Lower leg skin (tissue), 4 donors: ENCODE measurements at regions not wholly inside any gene's neighbourhood (a gene's known extent, or its start where the extent isn't known, plus 50 kb on each side); places are given as distances from the start of the nearest gene placed in this dataset.
"Not testable (repeated sequence)": the region's sequence is repeated elsewhere in the genome, so short reads cannot be mapped to it uniquely, and the experiment has no call there.

Source experiments
- DNase-seq, 2 donors: peaks; one replicate each; pipeline ENCODE4 v3.0.0-alpha.2; 2019; ENCODE audit warnings: low spot score in 2 of 2
- H3K4me3 ChIP-seq: fragments of 200-600 bp; sonication (generic); 2 replicates; pipeline ENCODE4 v1.5.1; 2017; ENCODE audit warnings: mild to moderate bottlenecking, low read depth; ENCODE audit not compliant: poor library complexity, severe bottlenecking
- POLR2A ChIP-seq, 2 donors: fragments of 450-650 bp; IDR thresholded peaks; one replicate each; pipeline ENCODE4 v1.6.1; 2016 to 2017; ENCODE audit warnings: antibody characterized with exemption in 2 of 2, mild to moderate bottlenecking in 1 of 2, moderate library complexity in 1 of 2
- WGBS, 2 donors: methylation state at CpG; one replicate each; pipeline ENCODE4 v1.1.5; 2018; 5-methylcytosine and 5-hydroxymethylcytosine counted together
- intact Hi-C: fragments of 100-400 bp; cut with DNase I; formaldehyde crosslinking; loops from one replicate; pipeline ENCODE4 v1.15.0; 2023; ENCODE audit warnings: low total_unique reads
- TF ChIP-seq, protein P1 (sequence below), 3 donors: fragments of 450-650 bp; IDR thresholded peaks; one replicate each; pipeline ENCODE4 v1.5.1; 2016; ENCODE audit warnings: antibody characterized with exemption in 3 of 3, mild to moderate bottlenecking in 3 of 3, moderate library complexity in 2 of 3

DNA sequence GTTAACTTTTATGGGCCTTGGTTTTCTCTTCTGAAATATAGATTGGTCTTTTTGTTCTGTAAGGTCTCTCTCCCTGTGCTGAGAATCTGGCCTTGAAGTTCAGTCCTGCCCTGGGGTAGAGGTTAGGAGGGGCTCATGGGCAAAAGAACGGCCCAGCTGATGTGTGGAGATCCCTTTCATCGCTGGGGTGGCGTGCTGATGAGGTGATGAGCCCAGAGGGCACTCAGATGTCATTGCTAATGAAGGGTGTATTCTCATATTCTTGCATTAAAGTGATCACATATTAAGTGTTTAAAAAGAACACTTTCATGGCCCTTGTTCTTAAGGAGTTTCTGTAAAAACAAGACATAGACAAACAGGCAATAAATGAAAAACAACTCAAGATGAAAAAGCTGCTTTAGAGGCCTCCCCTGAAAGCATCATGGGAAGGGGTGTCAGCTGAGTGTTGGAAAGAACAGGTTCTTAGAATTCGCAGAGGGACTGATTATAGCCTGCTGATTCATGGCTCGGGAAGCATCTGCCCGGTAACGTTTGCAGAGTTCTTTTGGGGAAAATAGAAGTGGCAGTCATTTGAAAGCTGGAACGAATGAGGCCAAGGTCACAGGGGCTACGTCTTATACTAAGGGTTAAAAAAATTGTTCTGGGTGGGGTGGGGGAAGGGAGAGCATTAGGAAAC is 72.5 kb upstream of the GPR158 start:
- intact Hi-C loops, result no loop called here
- TF ChIP-seq, protein P1, sequence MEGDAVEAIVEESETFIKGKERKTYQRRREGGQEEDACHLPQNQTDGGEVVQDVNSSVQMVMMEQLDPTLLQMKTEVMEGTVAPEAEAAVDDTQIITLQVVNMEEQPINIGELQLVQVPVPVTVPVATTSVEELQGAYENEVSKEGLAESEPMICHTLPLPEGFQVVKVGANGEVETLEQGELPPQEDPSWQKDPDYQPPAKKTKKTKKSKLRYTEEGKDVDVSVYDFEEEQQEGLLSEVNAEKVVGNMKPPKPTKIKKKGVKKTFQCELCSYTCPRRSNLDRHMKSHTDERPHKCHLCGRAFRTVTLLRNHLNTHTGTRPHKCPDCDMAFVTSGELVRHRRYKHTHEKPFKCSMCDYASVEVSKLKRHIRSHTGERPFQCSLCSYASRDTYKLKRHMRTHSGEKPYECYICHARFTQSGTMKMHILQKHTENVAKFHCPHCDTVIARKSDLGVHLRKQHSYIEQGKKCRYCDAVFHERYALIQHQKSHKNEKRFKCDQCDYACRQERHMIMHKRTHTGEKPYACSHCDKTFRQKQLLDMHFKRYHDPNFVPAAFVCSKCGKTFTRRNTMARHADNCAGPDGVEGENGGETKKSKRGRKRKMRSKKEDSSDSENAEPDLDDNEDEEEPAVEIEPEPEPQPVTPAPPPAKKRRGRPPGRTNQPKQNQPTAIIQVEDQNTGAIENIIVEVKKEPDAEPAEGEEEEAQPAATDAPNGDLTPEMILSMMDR (IDR thresholded peaks at IDR 0.05), result no peak
- TF ChIP-seq POLR2A (IDR thresholded peaks at IDR 0.05), result no peak
- no peak overlapping the region for H3K4me3 ChIP-seq
- WGBS, 2 donors, result 56 to 65% methylated on average over 9 of the region's 9 CpGs
- no peak for DNase-seq

GRCh38 chr10:25103703-25104102 is 71.1 kb upstream of the GPR158 start:
- DNase-seq, result no peak
- TF ChIP-seq, protein P1 (IDR thresholded peaks at IDR 0.05), result no peak
- no peak for TF ChIP-seq POLR2A (IDR thresholded peaks at IDR 0.05)
- no peak overlapping the region for H3K4me3 ChIP-seq
- WGBS, 2 donors, result 96 to 97% methylated on average over 6 of the region's 6 CpGs
- intact Hi-C loops, result no loop called here

- 63 to 71% methylated on average over 5 of the region's 5 CpGs for WGBS, 2 donors
Observed at GRCh38 chr10:25104441-25104840, 70.4 kb upstream of the GPR158 start.

DNA sequence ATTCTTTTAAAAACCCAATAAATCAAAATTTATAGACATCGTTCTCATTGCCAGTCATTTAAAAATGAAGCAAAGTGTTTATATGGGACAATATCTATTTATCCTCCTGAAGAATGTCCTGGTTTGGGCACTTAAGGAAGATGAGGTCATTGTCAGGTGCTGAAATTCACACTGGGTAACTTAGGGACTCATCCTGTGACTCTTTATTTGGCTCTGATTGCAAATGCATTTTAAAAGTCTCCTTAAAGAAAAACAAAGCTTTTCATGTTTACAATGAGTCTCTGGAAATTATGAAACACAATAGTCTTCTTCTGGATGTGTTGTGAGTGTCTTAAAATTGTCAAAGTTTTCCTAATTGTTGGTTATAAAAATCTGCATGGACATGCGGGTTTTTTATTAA is 69.5 kb upstream of the GPR158 start:
- WGBS, 2 donors, result 68 to 70% methylated on average over 2 of the region's 2 CpGs
- no peak for DNase-seq
- H3K4me3 ChIP-seq, result no peak overlapping the region
- no peak for TF ChIP-seq POLR2A (IDR thresholded peaks at IDR 0.05)
- TF ChIP-seq, protein P1 (IDR thresholded peaks at IDR 0.05), result no peak
- intact Hi-C loops, result no loop called here

More at GRCh38 chr10:25104441-25104840, 70.4 kb upstream of the GPR158 start:
- TF ChIP-seq, protein P1 (IDR thresholded peaks at IDR 0.05), result no peak
- no peak for TF ChIP-seq POLR2A (IDR thresholded peaks at IDR 0.05)
- intact Hi-C loops, result no loop called here
- DNase-seq, result no peak
- H3K4me3 ChIP-seq, result no peak overlapping the region

DNA sequence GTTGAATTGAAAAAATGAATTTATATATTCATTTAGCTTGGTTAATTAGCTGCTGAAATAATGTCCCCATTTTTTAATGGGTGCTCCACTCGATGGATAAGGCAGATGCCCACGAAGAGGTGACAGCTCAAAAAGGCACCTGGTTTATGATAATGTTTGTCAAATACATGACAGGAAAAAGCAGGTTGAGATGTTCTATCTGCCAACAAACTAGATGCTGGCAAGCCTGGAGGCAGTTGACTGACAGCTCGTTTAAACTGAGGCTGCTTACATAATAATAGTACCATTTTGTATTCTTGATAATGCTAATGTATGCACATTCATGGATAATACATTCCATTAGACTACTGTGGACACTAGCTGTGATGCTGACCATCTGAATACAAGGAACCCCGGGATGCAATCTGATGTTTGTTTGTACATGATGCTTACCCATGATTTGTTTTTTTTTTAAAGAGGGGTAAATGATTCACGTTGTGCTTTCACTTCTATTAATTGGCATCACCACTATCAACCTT is 69.0 kb upstream of the GPR158 start:
- no peak for TF ChIP-seq POLR2A (IDR thresholded peaks at IDR 0.05)
- TF ChIP-seq, protein P1 (IDR thresholded peaks at IDR 0.05), result no peak
- intact Hi-C loops, result no loop called here
- 31 to 34% methylated on average over 5 of the region's 5 CpGs for WGBS, 2 donors
- DNase-seq, result no peak
- H3K4me3 ChIP-seq, result no peak overlapping the region

GRCh38 chr10:25107756-25108155 is 67.0 kb upstream of the GPR158 start:
- no peak for DNase-seq
- no peak overlapping the region for H3K4me3 ChIP-seq
- TF ChIP-seq, protein P1 (IDR thresholded peaks at IDR 0.05), result no peak
- TF ChIP-seq POLR2A (IDR thresholded peaks at IDR 0.05), result no peak
- intact Hi-C loops, result no loop called here
- 85 to 92% methylated on average over 2 of the region's 2 CpGs for WGBS, 2 donors

DNA sequence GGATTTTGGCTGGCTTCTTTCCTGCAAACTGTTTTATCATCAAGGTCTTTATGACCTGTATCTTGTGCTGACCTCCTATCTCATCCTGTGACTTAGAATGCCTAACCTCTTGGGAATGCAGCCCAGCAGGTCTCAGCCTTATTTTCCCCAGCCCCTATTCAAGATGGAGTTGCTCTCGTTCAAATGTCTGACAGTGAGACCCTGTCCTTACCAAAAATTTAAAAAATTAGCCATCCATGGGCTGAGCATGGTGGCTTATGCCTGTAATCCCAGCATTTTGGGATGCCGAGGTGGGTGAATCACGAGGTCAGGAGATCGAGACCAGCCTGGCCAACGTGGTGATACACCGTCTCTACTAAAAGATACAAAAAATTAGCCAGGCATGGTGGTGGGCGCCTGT is 64.9 kb upstream of the GPR158 start:
- DNase-seq, intact Hi-C loops, H3K4me3 ChIP-seq: not testable (repeated sequence)
- 88 to 90% methylated on average over 7 of the region's 7 CpGs for WGBS, 2 donors
